GM23338 (cell line): ENCODE measurements at regions not wholly inside any gene's neighbourhood (a gene's known extent, or its start where the extent isn't known, plus 50 kb on each side); places are given as distances from the start of the nearest gene placed in this dataset.

ENCODE experiments used
- ATAC-seq: fragments of 200-7000 bp; cut with Tn5 transposase; 3 replicates; pipeline ENCODE4 v1.9.1; 2020
- DNase-seq: peaks from one replicate; pipeline ENCODE4 v3.0.0-alpha.2; 2015; ENCODE audit warnings: low spot score
- H2AFZ ChIP-seq: fragments of 200-600 bp; sonication (generic); 2 replicates; pipeline ENCODE4 v1.8.0; 2016; ENCODE audit warnings: antibody characterized with exemption, mild to moderate bottlenecking, moderate library complexity
- H3F3A ChIP-seq: fragments of 200-600 bp; sonication (generic); replicated peaks from 2 replicates; pipeline ENCODE4 v1.8.0; 2017; ENCODE audit warnings: antibody characterized with exemption, mixed run types, low read depth
- H3K27ac ChIP-seq: fragments of 200-600 bp; sonication (generic); 2 replicates; pipeline ENCODE4 v1.6.1; 2016; ENCODE audit warnings: low read depth
- H3K27me3 ChIP-seq: fragments of 200-600 bp; sonication (generic); 2 replicates; pipeline ENCODE4 v1.8.0; 2016; ENCODE audit warnings: mild to moderate bottlenecking, mixed run types, moderate library complexity; ENCODE audit not compliant: insufficient read depth
- H3K36me3 ChIP-seq: fragments of 200-600 bp; sonication (generic); 2 replicates; pipeline ENCODE4 v1.8.0; 2016; ENCODE audit warnings: mild to moderate bottlenecking; ENCODE audit not compliant: insufficient read depth
- H3K4me1 ChIP-seq: fragments of 200-600 bp; sonication (generic); 2 replicates; pipeline ENCODE4 v1.8.0; 2016; ENCODE audit warnings: mild to moderate bottlenecking, moderate library complexity; ENCODE audit not compliant: insufficient read depth
- H3K4me2 ChIP-seq: fragments of 200-600 bp; sonication (generic); 2 replicates; pipeline ENCODE4 v1.7.1; 2017; ENCODE audit warnings: mixed run types
- H3K4me3 ChIP-seq: fragments of 200-600 bp; sonication (generic); 2 replicates; pipeline ENCODE4 v1.6.1; 2016; ENCODE audit warnings: mixed run types
- H3K79me2 ChIP-seq: fragments of 200-600 bp; sonication (generic); replicated peaks from 2 replicates; pipeline ENCODE4 v1.8.0; 2017; ENCODE audit warnings: mild to moderate bottlenecking; ENCODE audit not compliant: insufficient read depth
- H3K9me2 ChIP-seq: fragments of 200-600 bp; sonication (generic); 2 replicates; pipeline ENCODE4 v1.8.0; 2017; ENCODE audit not compliant: insufficient read depth
- H4K20me1 ChIP-seq: fragments of 200-600 bp; sonication (generic); replicated peaks from 2 replicates; pipeline ENCODE4 v1.8.0; 2017; ENCODE audit warnings: mild to moderate bottlenecking; ENCODE audit not compliant: insufficient read depth
- H3K27ac Mint-ChIP-seq: 2 replicates; pipeline ENCODE4 v1.8.0; 2020; ENCODE audit warnings: inconsistent platforms, mild to moderate bottlenecking, moderate library complexity, mixed read lengths
- H3K27me3 Mint-ChIP-seq: 3 replicates; pipeline ENCODE4 v1.8.0; 2022; ENCODE audit warnings: low read depth, mild to moderate bottlenecking, moderate library complexity, mixed read lengths, inconsistent platforms; ENCODE audit not compliant: insufficient read depth, poor library complexity
- H3K36me3 Mint-ChIP-seq: 3 replicates; pipeline ENCODE4 v1.8.0; 2021; ENCODE audit warnings: low read depth, mild to moderate bottlenecking, inconsistent platforms, moderate library complexity, mixed read lengths
- H3K4me1 Mint-ChIP-seq: 3 replicates; pipeline ENCODE4 v1.8.0; 2020; ENCODE audit warnings: mild to moderate bottlenecking, inconsistent platforms, mixed read lengths
- H3K4me3 Mint-ChIP-seq: 3 replicates; pipeline ENCODE4 v1.8.0; 2021; ENCODE audit warnings: moderate library complexity, mild to moderate bottlenecking, inconsistent platforms, mixed read lengths
- H3K9me3 Mint-ChIP-seq: 3 replicates; pipeline ENCODE4 v1.8.0; 2020; ENCODE audit warnings: moderate library complexity, mild to moderate bottlenecking, inconsistent platforms, mixed read lengths
- CREB1 ChIP-seq: fragments of 250-450 bp; sonication (Bioruptor Pico); IDR thresholded peaks from 2 replicates; pipeline ENCODE4 v1.5.0; 2020; ENCODE audit warnings: low read depth, mild to moderate bottlenecking, moderate library complexity
- CTCF ChIP-seq, 2 experiments: fragments of 200-600 bp in 1 of 2; sonication (generic) in 1 of 2; conservative IDR thresholded peaks; 2 replicates each; pipeline versions ENCODE4 v1.5.1 to v1.6.1; 2016 to 2017; ENCODE audit warnings: antibody characterized with exemption in 2 of 2, low read depth in 2 of 2, mild to moderate bottlenecking in 2 of 2, moderate library complexity in 1 of 2
- EZH2 ChIP-seq: fragments of 200-600 bp; sonication (generic); IDR thresholded peaks from one replicate; pipeline ENCODE4 v1.8.0; 2017; ENCODE audit warnings: antibody characterized with exemption, mild to moderate bottlenecking, low read depth; ENCODE audit not compliant: unreplicated experiment
- JUNB ChIP-seq: IDR thresholded peaks from one replicate; pipeline ENCODE4 v1.6.1; 2016; ENCODE audit warnings: antibody characterized with exemption; ENCODE audit not compliant: unreplicated experiment
- NANOG ChIP-seq: IDR thresholded peaks from 2 replicates; pipeline ENCODE4 v1.6.1; 2016; ENCODE audit warnings: antibody characterized with exemption, borderline replicate concordance
- ZNF462 ChIP-seq: fragments of 250-450 bp; sonication (Bioruptor Pico); IDR thresholded peaks from 2 replicates; pipeline ENCODE4 v1.5.0; 2020; ENCODE audit warnings: mild to moderate bottlenecking, moderate library complexity
- TF ChIP-seq, protein P1 (sequence below): IDR thresholded peaks from one replicate; pipeline ENCODE4 v1.6.1; 2018; ENCODE audit warnings: antibody characterized with exemption; ENCODE audit not compliant: unreplicated experiment

GRCh38 chrX:8237718-8238117, 66.7 kb upstream of the VCX2 start:
- Histone ChIP-seq H3K4me2 (no peak overlapping the region), H3F3A (no peaks in the 10 kb centered on the region), H3K4me3 (no peak overlapping the region), H3K79me2 (no peaks in the 10 kb centered on the region), H3K4me1 (no peaks in the 10 kb centered on the region), H3K27me3 (no peaks in the 10 kb centered on the region), H2AFZ (no peak overlapping the region), H3K9me2 (no peaks in the 10 kb centered on the region), H4K20me1 (no peaks in the 10 kb centered on the region), H3K36me3 (no peaks in the 10 kb centered on the region), H3K27ac (no peak overlapping the region)
- no peaks in the 10 kb centered on the region for H3K36me3 Mint-ChIP-seq
- no peaks in the 10 kb centered on the region for H3K4me1 Mint-ChIP-seq
- no peaks in the 10 kb centered on the region for H3K9me3 Mint-ChIP-seq
- no peaks in the 10 kb centered on the region for H3K27me3 Mint-ChIP-seq
- H3K4me3 Mint-ChIP-seq = no peak overlapping the region
- DNase-seq (peak; percentile 11), ATAC-seq (peak; percentile 46; the same call in 2 of the 3 replicates)
- TF ChIP-seq CTCF (conservative IDR thresholded peaks at IDR 0.05; ENCODE audit: low read depth in 2 of 2) (peak; percentile 25 to 27; a peak in 3 of 4 replicates), JUNB (no peak)
- no peak overlapping the region for H3K27ac Mint-ChIP-seq

DNA sequence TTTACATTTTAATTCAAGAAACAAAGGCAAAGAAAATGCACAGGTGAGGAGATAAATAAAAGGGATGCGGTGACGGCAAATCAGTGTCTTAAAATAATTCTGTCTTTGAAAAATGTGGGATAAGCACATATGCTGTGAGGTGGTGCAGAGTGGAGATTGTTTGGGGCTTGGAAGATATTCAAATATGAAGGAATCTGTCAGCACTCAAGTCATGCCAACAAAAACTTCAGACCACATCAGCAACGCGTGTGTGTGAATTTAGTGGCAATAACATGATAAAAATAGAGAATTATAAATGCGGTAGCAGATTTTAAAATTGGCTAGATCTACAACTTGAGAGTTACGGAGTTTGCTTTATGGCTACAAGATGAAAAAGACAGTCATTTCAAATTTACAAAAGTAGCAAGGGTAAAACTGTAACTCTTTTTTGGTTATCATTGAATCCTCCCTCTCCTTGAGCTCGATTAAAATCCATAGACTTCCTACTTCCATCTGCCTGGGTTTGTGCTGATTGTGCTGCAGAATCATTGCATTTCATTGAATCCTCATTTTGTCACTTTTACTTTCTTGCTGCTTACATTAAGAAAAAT, 71.5 kb upstream of the VCX2 start:
- Histone ChIP-seq H3K4me3 (no peak overlapping the region), H3K79me2 (no peaks in the 10 kb centered on the region)
- no peak for TF ChIP-seq CREB1 (CRISPR knock-in tag)
- TF ChIP-seq CTCF (conservative IDR thresholded peaks at IDR 0.05; ENCODE audit: low read depth in 2 of 2) = no peak
- TF ChIP-seq NANOG = no peak
- TF ChIP-seq, protein P1, sequence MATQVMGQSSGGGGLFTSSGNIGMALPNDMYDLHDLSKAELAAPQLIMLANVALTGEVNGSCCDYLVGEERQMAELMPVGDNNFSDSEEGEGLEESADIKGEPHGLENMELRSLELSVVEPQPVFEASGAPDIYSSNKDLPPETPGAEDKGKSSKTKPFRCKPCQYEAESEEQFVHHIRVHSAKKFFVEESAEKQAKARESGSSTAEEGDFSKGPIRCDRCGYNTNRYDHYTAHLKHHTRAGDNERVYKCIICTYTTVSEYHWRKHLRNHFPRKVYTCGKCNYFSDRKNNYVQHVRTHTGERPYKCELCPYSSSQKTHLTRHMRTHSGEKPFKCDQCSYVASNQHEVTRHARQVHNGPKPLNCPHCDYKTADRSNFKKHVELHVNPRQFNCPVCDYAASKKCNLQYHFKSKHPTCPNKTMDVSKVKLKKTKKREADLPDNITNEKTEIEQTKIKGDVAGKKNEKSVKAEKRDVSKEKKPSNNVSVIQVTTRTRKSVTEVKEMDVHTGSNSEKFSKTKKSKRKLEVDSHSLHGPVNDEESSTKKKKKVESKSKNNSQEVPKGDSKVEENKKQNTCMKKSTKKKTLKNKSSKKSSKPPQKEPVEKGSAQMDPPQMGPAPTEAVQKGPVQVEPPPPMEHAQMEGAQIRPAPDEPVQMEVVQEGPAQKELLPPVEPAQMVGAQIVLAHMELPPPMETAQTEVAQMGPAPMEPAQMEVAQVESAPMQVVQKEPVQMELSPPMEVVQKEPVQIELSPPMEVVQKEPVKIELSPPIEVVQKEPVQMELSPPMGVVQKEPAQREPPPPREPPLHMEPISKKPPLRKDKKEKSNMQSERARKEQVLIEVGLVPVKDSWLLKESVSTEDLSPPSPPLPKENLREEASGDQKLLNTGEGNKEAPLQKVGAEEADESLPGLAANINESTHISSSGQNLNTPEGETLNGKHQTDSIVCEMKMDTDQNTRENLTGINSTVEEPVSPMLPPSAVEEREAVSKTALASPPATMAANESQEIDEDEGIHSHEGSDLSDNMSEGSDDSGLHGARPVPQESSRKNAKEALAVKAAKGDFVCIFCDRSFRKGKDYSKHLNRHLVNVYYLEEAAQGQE = no peak
- TF ChIP-seq JUNB = no peak
- no peak for TF ChIP-seq EZH2
- no peak for TF ChIP-seq ZNF462 (CRISPR knock-in tag)

More for the DNA sequence above, 71.5 kb upstream of the VCX2 start:
- Histone ChIP-seq H2AFZ (no peak overlapping the region), H3K36me3 (no peaks in the 10 kb centered on the region), H3K9me2 (no peaks in the 10 kb centered on the region), H3K4me1 (no peaks in the 10 kb centered on the region), H4K20me1 (no peaks in the 10 kb centered on the region), H3K4me2 (no peak overlapping the region), H3K27ac (no peak overlapping the region), H3F3A (no peaks in the 10 kb centered on the region), H3K27me3 (no peaks in the 10 kb centered on the region)
- Mint-ChIP-seq H3K27ac (no peak overlapping the region), H3K4me1 (no peaks in the 10 kb centered on the region), H3K4me3 (no peak overlapping the region), H3K9me3 (no peaks in the 10 kb centered on the region; the same call in 2 of the 3 replicates), H3K27me3 (no peaks in the 10 kb centered on the region), H3K36me3 (no peaks in the 10 kb centered on the region)
- ATAC-seq (no peak), DNase-seq (no peak)
